DOHH2 (cell line): ENCODE measurements at regions not wholly inside any gene's neighbourhood (a gene's known extent, or its start where the extent isn't known, plus 50 kb on each side); places are given as distances from the start of the nearest gene placed in this dataset.
"Not testable (repeated sequence)": the region's sequence is repeated elsewhere in the genome, so short reads cannot be mapped to it uniquely, and the experiment has no call there.

Experiments
- H3F3A ChIP-seq: fragments of 200-600 bp; sonication (generic), shearing (Covaris generic); 2 replicates; pipeline ENCODE4 v1.6.0; 2016; ENCODE audit warnings: antibody characterized with exemption, mild to moderate bottlenecking; ENCODE audit not compliant: control insufficient read depth, insufficient read depth
- H3K27ac ChIP-seq: fragments of 200-600 bp; sonication (generic); 2 replicates; pipeline ENCODE4 v1.5.1; 2014; ENCODE audit warnings: low read depth, mild to moderate bottlenecking, low read length, moderate library complexity
- H3K27me3 ChIP-seq: fragments of 200-600 bp; sonication (generic); 2 replicates; pipeline ENCODE4 v1.6.1; 2014; ENCODE audit warnings: mild to moderate bottlenecking, low read length, mixed read lengths; ENCODE audit not compliant: control insufficient read depth
- H3K36me3 ChIP-seq: fragments of 200-600 bp; sonication (generic); 2 replicates; pipeline ENCODE4 v1.6.1; 2014; ENCODE audit warnings: mild to moderate bottlenecking, low read length, moderate library complexity, mixed read lengths; ENCODE audit not compliant: control insufficient read depth
- H3K4me1 ChIP-seq: fragments of 200-600 bp; sonication (generic); 2 replicates; pipeline ENCODE4 v1.6.1; 2014; ENCODE audit warnings: mild to moderate bottlenecking, low read length, mixed read lengths; ENCODE audit not compliant: control insufficient read depth
- H3K4me2 ChIP-seq: fragments of 200-600 bp; sonication (generic); 2 replicates; pipeline ENCODE4 v1.6.0; 2014; ENCODE audit warnings: mild to moderate bottlenecking, low read length, moderate library complexity
- H3K4me3 ChIP-seq: fragments of 200-600 bp; sonication (generic); 2 replicates; pipeline ENCODE4 v1.5.1; 2014; ENCODE audit warnings: mild to moderate bottlenecking, low read length, mixed read lengths
- H3K79me2 ChIP-seq: fragments of 200-600 bp; sonication (generic); 2 replicates; pipeline ENCODE4 v1.6.1; 2014; ENCODE audit warnings: mild to moderate bottlenecking, low read length, mixed read lengths; ENCODE audit not compliant: control insufficient read depth
- H3K9me2 ChIP-seq: fragments of 200-600 bp; sonication (generic); replicated peaks from 2 replicates; pipeline ENCODE4 v1.6.1; 2014; ENCODE audit warnings: mild to moderate bottlenecking, low read length, mixed read lengths; ENCODE audit not compliant: control insufficient read depth
- H3K9me3 ChIP-seq: fragments of 200-600 bp; sonication (generic); 2 replicates; pipeline ENCODE4 v1.6.1; 2014; ENCODE audit warnings: antibody characterized with exemption, low read length, mixed read lengths; ENCODE audit not compliant: control insufficient read depth, insufficient read depth
- H4K20me1 ChIP-seq: fragments of 200-600 bp; sonication (generic); 2 replicates; pipeline ENCODE4 v1.6.0; 2014; ENCODE audit warnings: low read depth, mild to moderate bottlenecking, antibody characterized with exemption, low read length, moderate library complexity; ENCODE audit not compliant: control insufficient read depth, insufficient read depth
- EZH2phosphoT487 ChIP-seq: fragments of 200-600 bp; sonication (generic); IDR thresholded peaks from 2 replicates; pipeline ENCODE4 v1.6.1; 2017; ENCODE audit warnings: borderline replicate concordance, mild to moderate bottlenecking, antibody characterized with exemption, low read length, moderate library complexity, mixed read lengths
- TF ChIP-seq, protein P1 (sequence below): fragments of 200-600 bp; sonication (generic); IDR thresholded peaks from one replicate; pipeline ENCODE4 v1.5.1; 2014; ENCODE audit warnings: antibody characterized with exemption, mild to moderate bottlenecking, low read depth, low read length; ENCODE audit not compliant: poor library complexity, severe bottlenecking

- Histone ChIP-seq H3K36me3 (no peaks in the 10 kb centered on the region), H3K4me1 (no peaks in the 10 kb centered on the region), H3K27me3 (no peaks in the 10 kb centered on the region), H3K4me2 (no peak overlapping the region), H3K9me3 (peaks cover 31% of the 10 kb centered on the region), H4K20me1 (no peaks in the 10 kb centered on the region), H3K79me2 (no peaks in the 10 kb centered on the region), H3K4me3 (no peak overlapping the region), H3K27ac (no peak overlapping the region), H3F3A (no peaks in the 10 kb centered on the region), H3K9me2 (no peaks in the 10 kb centered on the region)
- TF ChIP-seq, protein P1, sequence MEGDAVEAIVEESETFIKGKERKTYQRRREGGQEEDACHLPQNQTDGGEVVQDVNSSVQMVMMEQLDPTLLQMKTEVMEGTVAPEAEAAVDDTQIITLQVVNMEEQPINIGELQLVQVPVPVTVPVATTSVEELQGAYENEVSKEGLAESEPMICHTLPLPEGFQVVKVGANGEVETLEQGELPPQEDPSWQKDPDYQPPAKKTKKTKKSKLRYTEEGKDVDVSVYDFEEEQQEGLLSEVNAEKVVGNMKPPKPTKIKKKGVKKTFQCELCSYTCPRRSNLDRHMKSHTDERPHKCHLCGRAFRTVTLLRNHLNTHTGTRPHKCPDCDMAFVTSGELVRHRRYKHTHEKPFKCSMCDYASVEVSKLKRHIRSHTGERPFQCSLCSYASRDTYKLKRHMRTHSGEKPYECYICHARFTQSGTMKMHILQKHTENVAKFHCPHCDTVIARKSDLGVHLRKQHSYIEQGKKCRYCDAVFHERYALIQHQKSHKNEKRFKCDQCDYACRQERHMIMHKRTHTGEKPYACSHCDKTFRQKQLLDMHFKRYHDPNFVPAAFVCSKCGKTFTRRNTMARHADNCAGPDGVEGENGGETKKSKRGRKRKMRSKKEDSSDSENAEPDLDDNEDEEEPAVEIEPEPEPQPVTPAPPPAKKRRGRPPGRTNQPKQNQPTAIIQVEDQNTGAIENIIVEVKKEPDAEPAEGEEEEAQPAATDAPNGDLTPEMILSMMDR, result no peak
- no peak for TF ChIP-seq EZH2phosphoT487
These were observed 110.0 kb downstream of the PDGFA start for GRCh38 chr7:409339-410281.

DNA sequence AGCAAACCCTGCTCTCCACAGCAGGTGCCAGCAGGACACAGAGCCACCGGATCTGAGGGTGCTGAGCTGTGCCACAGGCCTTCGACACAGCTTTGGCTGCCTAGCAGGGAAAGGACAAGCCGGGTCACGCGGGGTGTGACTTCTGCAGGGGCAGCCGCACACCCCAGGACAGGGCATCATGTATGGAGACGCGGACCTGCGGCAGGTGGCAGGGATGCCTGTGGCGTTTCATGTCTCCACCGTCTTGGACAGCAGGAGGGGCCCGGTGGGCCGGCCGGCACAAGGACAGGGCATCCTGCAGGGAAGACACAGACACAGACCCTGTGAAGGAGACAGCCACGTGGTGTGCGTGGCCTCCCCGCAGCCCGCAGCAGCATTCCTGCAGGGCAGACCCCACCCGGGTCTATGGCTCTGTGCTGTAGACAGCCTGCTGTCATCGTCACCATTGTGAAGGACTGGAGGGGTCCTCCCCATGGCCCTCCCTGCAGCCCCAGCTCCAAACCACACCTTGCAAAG, 109.2 kb downstream of the PDGFA start:
- TF ChIP-seq, protein P1, result no peak
- no peak for TF ChIP-seq EZH2phosphoT487
- Histone ChIP-seq H3K4me2 (no peak overlapping the region), H3K4me3 (no peak overlapping the region), H3K27ac (no peak overlapping the region), H3K4me1 (no peaks in the 10 kb centered on the region), H3K9me3 (peaks cover 40% of the 10 kb centered on the region), H4K20me1 (no peaks in the 10 kb centered on the region), H3K79me2 (no peaks in the 10 kb centered on the region), H3K9me2 (no peaks in the 10 kb centered on the region), H3F3A (no peaks in the 10 kb centered on the region), H3K27me3 (no peaks in the 10 kb centered on the region), H3K36me3 (no peaks in the 10 kb centered on the region)

- H3K27ac ChIP-seq, H3K4me3 ChIP-seq, H3K79me2 ChIP-seq, H3K36me3 ChIP-seq, H3K9me2 ChIP-seq, H4K20me1 ChIP-seq, H3K27me3 ChIP-seq, H3F3A ChIP-seq, H3K4me2 ChIP-seq, H3K4me1 ChIP-seq: not testable (repeated sequence)
- peaks cover 46% of the 10 kb centered on the region for H3K9me3 ChIP-seq
These were observed 108.5 kb downstream of the PDGFA start for GRCh38 chr7:411116-411515.

GRCh38 chr7:411677-412312, 107.9 kb downstream of the PDGFA start:
- Histone ChIP-seq H3K36me3 (no peaks in the 10 kb centered on the region), H3F3A (no peaks in the 10 kb centered on the region), H3K79me2 (no peaks in the 10 kb centered on the region), H3K4me2 (no peak overlapping the region), H3K9me3 (peaks cover 52% of the 10 kb centered on the region), H3K27me3 (no peaks in the 10 kb centered on the region), H3K9me2 (no peaks in the 10 kb centered on the region), H3K4me3 (no peak overlapping the region), H3K4me1 (no peaks in the 10 kb centered on the region), H3K27ac (no peak overlapping the region), H4K20me1 (no peaks in the 10 kb centered on the region)
- TF ChIP-seq EZH2phosphoT487, result no peak
- TF ChIP-seq, protein P1, result no peak
